ENCODE measurements at regions not wholly inside any gene's neighbourhood (a gene's known extent, or its start where the extent isn't known, plus 50 kb on each side); places are given as distances from the start of the nearest gene placed in this dataset.

DNA sequence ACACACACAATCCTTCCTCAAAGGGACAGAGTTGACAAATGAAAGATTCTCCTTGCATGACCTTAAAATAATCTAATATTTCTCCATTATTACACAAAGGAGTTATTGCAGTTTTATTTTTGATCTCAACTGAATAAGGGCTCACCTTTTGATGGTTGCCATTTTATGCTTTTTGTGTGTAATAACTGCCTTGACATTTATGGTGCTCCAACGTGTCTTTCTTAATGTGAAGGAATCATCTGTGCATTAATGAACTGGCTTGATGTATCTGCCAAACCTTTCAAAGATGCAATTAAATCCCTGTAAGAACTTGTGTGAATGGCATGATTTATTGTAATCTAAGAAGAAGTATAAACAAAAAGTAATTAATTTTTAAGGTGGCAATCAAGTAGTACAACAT, 1519.8 kb upstream of the CDH9 start:
- no peak for TF ChIP-seq CTCF (IDR thresholded peaks at IDR 0.05; ENCODE audit: low read depth, low read length)
- no peak overlapping the region for H3K4me3 ChIP-seq (ENCODE audit: low read depth, low read length)

DNA sequence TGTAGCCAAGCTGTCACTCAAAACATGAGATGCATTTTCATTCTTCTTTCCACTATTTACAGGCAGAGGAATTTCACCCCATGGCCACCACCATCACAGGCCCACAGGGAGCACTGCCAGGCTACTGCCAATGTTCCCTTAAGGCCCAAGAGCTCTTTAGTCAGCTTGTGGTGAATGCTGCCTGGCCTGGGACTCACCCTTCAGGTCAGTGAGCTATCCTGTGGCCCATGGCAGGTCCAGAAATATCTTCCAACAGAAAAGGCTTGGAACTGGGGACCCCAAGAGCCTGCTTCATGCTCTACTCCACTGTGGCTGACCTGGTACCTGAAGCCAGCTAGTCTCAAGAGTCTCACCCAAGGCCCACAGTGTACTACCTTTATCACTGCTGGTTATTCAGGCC, 1518.7 kb upstream of the CDH9 start:
- TF ChIP-seq CTCF (IDR thresholded peaks at IDR 0.05; ENCODE audit: low read depth, low read length), result no peak

DNA sequence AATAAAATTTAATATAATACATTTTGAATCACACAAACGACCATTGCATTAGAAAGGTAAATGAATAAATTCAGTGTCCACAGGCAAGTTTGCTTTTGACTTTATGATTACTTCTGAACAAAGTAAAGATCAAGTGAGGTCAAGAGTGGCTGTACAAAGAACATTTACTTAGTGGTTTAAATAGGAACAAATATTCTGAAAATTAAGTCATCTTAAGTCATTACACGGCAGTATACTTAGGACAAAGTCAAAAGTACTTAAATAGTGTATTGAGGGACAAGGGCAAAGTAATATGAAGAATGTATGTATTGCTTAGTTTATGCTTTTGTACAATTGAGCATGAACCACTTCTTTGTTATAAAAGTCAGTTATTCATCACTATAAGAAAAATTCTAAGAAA, 1511.2 kb upstream of the CDH9 start:
- no peak for TF ChIP-seq CTCF (IDR thresholded peaks at IDR 0.05; ENCODE audit: low read depth, low read length)
- no peak overlapping the region for H3K4me3 ChIP-seq (ENCODE audit: low read depth, low read length)

More for the DNA sequence above, 1518.7 kb upstream of the CDH9 start:
- no peak overlapping the region for H3K4me3 ChIP-seq (ENCODE audit: low read depth, low read length)

- no peak for TF ChIP-seq CTCF (IDR thresholded peaks at IDR 0.05; ENCODE audit: low read depth, low read length)
- no peak overlapping the region for H3K4me3 ChIP-seq (ENCODE audit: low read depth, low read length)
These were observed 1510.5 kb upstream of the CDH9 start for GRCh38 chr5:28548856-28549255.

DNA sequence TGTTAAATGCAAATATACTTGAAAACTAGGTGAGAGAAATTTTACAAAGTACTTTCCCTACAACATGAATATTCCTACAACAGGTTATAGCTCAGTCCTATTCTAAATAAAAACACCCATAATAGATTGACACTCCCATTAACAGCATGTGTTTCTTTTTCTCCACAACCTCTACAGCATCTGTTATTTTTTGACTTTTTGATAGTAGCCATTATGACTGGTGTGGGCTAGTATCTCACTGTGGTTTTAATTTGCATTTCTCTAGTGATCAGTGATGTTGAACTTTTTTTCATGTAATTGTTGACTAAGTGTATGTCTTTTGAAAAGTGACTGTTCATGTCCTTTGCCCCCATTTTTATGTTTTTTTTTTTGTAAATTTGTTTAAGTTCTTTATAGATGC, 1506.1 kb upstream of the CDH9 start:
- TF ChIP-seq CTCF (IDR thresholded peaks at IDR 0.05; ENCODE audit: low read depth, low read length), result no peak
- no peak overlapping the region for H3K4me3 ChIP-seq (ENCODE audit: low read depth, low read length)

DNA sequence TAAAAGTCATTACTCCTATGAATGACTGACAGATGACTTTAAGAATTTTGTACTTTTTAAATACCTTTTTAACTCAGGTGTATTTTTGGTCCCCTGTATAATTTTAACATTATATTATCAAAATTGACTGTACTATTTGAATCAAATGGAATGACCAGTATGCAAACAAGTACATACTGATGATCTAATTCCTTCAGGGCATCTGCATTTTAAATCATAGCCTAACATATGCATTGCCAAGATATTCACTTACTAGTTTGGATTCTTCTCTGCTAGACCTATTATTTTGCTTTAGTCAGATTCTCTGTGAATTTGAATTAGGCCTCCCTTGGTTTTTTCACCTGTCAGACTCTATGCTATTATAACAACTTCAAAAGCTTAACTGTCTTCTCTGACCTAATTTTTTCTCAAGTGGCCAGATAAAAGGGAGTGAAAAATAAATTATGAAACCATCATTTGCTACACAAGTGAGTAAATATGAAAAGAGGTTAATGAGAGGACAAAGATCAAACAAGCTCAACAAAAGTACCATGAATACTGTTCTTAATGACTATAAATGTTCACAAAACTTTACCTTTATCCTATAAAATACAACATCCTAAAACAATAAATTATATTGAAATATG, 1505.2 kb upstream of the CDH9 start:
- TF ChIP-seq CTCF (IDR thresholded peaks at IDR 0.05; ENCODE audit: low read depth, low read length), result no peak
- H3K4me3 ChIP-seq (ENCODE audit: low read depth, low read length), result no peak overlapping the region

DNA sequence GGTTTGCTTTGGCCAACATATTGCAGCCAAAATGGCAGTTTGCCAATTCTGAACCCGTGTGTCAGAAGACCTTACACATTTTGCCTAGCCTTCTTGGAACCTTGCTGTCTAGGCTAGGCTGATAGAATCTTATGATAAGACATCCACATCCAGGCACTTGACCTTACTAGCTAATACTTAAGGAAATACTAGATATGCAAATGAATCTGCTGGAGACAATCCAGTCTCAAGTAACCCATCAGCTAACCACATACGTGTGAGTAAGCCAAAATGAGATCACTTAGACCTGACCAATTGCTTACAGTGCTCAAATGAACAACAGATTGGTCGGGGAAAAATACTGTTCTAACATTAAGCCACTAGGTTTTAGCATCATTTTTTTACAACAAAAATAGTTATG, 1504.6 kb upstream of the CDH9 start:
- H3K4me3 ChIP-seq (ENCODE audit: low read depth, low read length), result no peak overlapping the region

More for the DNA sequence above, 1504.6 kb upstream of the CDH9 start:
- TF ChIP-seq CTCF (IDR thresholded peaks at IDR 0.05; ENCODE audit: low read depth, low read length), result no peak

All from WI38 (cell line).